ENCODE measurements at regions not wholly inside any gene's neighbourhood (a gene's known extent, or its start where the extent isn't known, plus 50 kb on each side); places are given as distances from the start of the nearest gene placed in this dataset.
A peak's percentile ranks its signal among the peaks of the same experiment; 100 is the strongest.

- DNase-seq (ENCODE audit: low read depth), result no peak
Observed at GRCh38 chr2:120953066-120953756, 217.5 kb downstream of the GLI2 start.

- no peak for DNase-seq (ENCODE audit: low read depth)
Observed at GRCh38 chr2:120953843-120954584, 218.3 kb downstream of the GLI2 start.

GRCh38 chr2:120954939-120955338 is 219.3 kb downstream of the GLI2 start:
- DNase-seq (ENCODE audit: low read depth), result no peak

DNA sequence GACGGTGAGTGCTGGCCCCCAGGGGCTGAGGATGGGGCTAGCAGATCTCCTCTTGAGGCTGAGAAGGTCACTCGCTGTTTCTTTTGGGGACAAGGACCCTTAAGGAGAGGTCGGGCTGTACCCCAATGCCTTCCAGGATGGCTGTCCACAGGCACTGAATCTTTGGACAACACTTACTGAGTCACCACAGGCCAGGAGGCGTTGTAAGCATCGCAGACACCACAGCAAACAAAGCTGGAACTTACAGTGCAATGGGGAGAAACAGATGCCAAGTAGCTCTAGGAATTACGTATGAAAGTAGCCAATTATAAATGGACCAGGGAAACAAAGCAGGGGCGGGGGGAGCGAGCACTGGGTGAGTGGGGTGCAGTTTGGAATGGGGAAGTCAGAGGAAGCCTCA is 219.8 kb downstream of the GLI2 start:
- no peak for DNase-seq (ENCODE audit: low read depth)

DNA sequence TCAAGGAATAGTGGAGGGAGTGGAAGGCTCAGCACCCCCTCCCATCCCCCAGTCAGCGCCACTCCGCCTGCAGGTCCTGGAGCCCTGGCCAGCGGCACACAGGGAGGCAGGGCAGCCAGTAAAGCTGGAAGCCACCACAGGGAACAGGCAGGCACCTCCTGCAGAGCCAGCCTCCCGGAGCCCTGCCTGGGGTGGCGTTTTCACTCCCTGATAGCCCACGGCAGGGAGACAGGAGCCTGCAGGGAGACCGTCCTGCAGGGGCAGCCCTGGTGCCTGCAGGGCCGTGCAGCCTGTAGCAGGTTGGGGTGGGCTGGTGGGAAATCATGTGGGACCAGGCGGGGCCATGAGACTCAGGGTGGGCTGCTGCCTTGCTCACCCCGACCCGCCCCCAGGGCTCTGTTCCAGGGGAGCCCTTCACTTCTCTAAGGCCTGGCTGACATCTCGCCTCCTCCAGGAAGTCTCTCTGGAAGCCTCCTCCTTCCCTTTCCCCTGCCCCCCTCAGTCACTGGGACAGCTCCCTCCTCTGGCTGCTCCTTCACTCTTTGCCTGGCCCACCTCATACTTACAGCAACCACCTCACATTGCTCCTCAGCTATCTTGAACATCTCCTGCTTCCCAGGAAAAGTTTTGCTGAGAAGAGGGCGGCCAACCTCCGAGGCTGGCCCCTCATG is 221.0 kb downstream of the GLI2 start:
- DNase-seq (ENCODE audit: low read depth), result no peak

- no peak for DNase-seq (ENCODE audit: low read depth)
Observed at GRCh38 chr2:120957905-120958304, 222.2 kb downstream of the GLI2 start.

DNA sequence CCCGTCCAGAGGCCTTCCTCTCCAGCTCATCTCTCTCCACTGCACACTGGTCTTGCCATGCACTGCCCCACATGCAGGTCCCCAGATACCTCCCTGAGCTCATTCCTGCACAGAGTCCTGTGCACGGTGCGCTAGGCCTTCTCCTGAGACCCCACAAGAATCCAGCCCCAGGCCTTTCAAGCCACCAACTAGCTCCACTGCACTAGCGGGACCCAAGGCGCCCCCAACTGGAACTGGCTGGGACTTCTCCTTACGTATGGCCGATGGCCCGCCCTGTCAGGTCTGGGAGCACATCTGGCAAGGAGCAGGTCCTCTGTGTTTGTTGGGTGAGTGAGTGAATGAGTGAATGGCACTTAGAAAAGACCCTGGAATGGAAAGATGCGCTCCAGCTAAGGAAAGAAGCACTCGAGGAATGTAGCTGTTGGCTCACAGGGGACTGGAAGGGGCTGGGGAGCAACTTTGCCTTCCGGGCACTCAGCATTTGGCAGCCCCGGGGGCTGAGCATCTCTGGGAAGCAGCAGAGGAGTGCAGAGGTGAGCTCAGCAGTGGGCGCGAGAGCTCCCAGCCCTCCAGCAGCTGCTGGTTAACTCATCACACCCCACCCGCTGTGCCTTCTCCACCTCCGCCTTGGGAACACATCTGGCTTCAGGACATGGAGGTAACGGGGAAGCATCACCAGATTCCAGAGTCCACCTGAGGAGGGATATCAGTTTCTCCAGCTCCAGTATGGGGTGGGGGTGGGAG is 223.1 kb downstream of the GLI2 start:
- no peak for DNase-seq (ENCODE audit: low read depth)

GRCh38 chr2:120959426-120959825 is 223.8 kb downstream of the GLI2 start:
- DNase-seq (ENCODE audit: low read depth), result no peak

DNA sequence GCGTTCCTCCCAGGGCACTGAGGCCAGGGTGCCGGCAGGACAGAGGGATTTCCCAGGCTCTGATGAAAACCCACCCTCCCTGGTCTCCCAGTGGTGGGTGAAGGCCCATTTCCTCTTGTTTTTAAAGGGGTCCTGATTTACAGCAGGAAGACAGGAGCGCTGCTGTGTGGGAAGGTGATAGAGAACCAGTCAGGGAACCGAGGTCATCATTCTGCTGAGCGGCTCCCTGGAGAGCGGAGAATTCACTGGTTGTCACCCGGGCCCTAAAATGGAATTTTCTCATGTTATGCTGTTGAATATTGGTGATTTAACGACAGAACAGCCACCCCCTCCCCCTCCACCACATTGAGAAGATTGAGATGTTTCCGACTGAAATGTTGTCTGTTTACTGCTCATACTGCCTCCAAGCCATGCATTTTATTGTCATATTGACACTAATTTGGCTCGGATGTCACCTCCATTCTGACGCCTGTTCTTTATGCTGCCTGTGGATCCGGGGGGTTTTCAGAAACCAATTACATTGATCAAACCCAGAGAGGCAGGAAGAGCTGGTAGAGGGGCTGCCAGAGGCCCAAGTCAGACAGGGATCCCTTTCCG is 225.2 kb downstream of the GLI2 start:
- no peak for DNase-seq (ENCODE audit: low read depth)

DNA sequence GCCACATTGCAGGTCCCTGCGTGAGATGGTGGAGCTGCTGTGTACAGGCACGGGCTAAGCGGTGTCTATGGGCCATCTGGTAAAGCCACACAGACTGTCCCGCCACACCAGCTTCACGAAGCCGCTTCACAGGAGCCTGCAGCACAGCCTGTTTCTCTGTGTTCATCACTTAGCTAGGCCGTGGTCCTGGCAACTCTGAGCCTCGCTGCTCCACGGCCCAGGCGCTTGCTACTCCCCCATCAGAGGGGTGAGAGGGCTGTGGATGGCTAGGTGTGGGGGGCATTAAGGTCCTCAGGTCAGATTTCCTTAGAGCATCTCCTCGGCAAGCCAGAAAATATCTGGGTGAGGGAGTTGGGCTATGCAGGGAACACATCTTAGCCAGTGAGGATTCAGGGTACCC is 225.7 kb downstream of the GLI2 start:
- no peak for DNase-seq (ENCODE audit: low read depth)

- DNase-seq (ENCODE audit: low read depth), result peak; percentile 23
Observed at GRCh38 chr2:120963997-120964705, 228.5 kb downstream of the GLI2 start.

DNA sequence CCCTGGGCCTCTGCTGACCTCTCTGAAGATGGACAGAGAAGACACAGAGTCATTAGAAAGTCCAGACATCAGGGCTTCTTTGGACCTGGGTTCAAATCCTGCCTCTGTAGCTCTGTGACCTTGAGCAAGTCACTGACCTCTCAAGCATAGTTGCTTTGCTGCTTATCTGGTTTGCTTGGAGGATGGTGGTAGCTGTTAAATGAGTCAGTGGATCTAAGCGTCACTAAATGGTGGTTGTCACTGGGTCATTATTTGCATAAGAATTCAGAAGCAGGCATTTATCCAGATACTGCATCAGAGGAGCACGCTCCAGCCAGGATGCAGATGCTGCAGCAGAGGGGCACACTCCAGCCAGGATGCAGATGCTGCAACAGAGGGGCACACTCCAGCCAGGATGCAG is 229.2 kb downstream of the GLI2 start:
- DNase-seq (ENCODE audit: low read depth), result no peak

DNA sequence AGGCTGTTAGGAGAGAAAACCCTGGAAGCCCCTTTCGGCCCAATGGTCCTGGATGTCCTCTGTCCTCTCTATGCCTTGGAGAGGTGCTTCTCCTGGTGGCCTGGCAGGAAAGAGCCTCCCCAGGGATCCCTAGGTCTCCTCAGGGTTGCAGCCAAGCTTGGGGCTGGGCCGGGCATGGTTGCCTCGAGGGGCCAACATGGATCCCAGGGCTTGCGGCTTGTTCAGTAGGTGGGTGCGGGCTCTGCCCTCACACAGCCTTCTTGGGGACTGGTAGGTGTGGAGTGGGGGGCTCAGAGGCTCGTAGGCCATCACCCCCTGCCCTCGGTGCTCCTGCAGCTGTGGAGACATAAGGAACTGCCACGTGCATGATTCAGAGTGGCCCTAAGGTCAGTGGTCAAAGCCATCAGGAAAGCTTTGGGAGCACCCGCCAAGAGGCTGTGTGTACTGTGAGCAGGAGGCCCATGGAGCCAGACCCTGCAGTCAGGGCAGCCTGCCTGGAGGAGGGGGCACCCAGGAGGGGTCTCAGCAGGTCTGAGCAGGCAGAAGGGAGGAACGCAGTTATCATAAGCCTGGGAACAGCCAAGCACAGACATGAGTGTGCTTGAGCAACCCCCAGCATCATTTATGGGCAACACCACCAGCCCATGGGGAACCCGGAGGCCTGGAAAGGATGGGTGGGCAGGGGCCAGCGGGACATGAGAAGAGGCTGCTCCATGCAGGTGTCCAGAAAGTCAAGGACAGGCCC is 231.0 kb downstream of the GLI2 start:
- DNase-seq (ENCODE audit: low read depth), result no peak

DNA sequence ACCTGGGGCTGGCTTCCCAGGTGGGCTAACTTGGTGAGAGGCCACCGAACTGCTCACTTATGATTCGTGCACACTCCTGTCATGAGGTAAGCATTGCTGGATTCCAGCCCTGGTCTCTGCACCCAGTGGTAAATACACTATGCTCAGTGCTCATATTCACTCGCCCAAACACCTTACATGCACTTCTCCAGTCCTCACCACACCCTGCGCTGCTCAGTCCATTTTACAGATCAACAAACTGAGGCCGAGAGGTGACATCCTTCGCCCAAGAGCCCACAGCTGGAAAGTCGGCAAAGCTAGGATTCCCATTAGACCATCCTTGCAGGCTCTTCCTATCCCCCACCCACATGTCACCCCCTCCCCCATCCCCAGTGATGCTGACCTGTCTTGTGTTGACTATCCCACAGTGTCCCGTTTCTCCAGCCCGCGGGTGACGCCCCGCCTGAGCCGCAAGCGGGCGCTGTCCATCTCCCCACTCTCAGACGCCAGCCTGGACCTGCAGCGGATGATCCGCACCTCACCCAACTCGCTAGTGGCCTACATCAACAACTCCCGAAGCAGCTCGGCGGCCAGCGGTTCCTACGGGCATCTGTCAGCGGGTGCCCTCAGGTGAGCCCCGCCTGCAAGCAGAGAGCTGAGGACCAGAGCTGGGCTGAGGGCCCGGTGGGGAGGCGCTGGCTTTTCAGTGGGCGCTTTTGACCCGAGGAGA is 232.8 kb downstream of the GLI2 start:
- no peak for DNase-seq (ENCODE audit: low read depth)

GRCh38 chr2:120969613-120970355 is 234.1 kb downstream of the GLI2 start:
- no peak for DNase-seq (ENCODE audit: low read depth)

- DNase-seq (ENCODE audit: low read depth), result no peak
Observed at GRCh38 chr2:120971866-120972265, 236.2 kb downstream of the GLI2 start.

- DNase-seq (ENCODE audit: low read depth), result no peak
Observed at GRCh38 chr2:120972286-120972685, 236.6 kb downstream of the GLI2 start.

DNA sequence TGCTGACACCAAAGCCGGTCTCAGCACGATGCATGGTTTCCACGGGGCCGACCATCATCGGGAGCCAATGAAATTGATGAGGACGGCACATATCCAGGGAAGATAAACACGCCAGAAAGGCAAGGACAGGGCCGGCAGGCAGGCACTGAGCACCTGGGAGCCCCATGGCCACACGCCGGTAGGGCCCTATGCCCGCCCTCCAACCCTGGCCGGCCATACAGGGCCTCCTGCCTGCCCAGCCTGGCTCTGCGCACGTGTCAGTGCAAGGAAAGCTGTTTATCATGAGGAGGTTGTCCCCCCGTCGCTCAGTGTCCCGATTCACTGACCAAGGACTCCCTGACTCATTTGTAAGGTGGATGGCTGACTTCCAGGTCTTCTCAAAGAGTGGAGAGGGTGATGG is 237.5 kb downstream of the GLI2 start:
- no peak for DNase-seq (ENCODE audit: low read depth)

GRCh38 chr2:120974950-120975349 is 239.3 kb downstream of the GLI2 start:
- DNase-seq (ENCODE audit: low read depth), result no peak

Measured in LHCN-M2 (cell line).